NCI-H446 (cell line): ENCODE measurements at regions not wholly inside any gene's neighbourhood (a gene's known extent, or its start where the extent isn't known, plus 50 kb on each side); places are given as distances from the start of the nearest gene placed in this dataset.
A peak's percentile ranks its signal among the peaks of the same experiment; 100 is the strongest.

ENCODE experiments used
- DNase-seq, 2 experiments: peaks; one replicate each; lab custom pipeline; 2025; lab: John Stamatoyannopoulos, UW

DNA sequence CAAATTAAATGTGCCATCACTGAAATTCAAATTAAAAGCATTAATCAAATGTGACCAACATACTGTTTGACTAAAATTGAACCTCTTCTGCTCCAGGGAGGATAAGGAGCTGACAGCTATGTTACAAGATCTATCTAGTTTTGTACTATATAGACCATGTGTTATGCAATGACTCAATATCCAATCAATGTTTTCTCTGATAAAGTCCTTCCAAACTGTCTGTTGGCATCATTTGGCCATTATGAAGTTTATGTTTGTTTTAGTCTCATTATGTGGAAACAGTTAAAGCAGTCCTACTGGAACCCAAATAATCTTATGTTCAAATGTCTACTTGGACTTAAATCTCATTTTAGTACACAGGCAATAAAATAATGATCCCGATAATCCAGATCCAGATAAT lies 267.0 kb upstream of the THBS1 start:
- DNase-seq: no peak

- peak; percentile 16 to 50 for DNase-seq
Observed at GRCh38 chr15:39315206-39315850, 265.6 kb upstream of the THBS1 start.

GRCh38 chr15:39317225-39317624 lies 263.7 kb upstream of the THBS1 start:
- no peak for DNase-seq

GRCh38 chr15:39318231-39318630 lies 262.6 kb upstream of the THBS1 start:
- no peak for DNase-seq

- DNase-seq: no peak
Observed at GRCh38 chr15:39320355-39320754, 260.5 kb upstream of the THBS1 start.

- DNase-seq: no peak
Observed at GRCh38 chr15:39320886-39321285, 260.0 kb upstream of the THBS1 start.

DNA sequence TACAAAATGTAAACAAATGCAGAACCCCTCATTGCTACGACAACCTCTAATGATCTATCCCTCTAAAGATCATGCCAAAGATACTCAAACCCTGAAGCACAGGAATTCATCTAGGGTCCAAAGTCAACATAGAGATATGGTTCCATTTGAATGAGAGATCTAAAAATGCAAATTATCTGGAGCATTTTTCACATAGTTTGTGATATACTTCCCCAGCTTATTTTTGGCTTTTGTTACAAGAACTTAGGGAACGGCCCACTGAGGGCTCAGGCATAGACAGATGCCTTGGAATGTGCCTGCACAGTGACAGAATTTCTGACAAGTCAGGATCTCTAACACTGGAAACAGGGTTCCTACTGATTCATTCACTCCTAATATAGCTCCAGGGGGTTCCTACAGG lies 258.9 kb upstream of the THBS1 start:
- DNase-seq: no peak

- no peak for DNase-seq
Observed at GRCh38 chr15:39323157-39323556, 257.7 kb upstream of the THBS1 start.

GRCh38 chr15:39323706-39324105 lies 257.2 kb upstream of the THBS1 start:
- DNase-seq: no peak

DNA sequence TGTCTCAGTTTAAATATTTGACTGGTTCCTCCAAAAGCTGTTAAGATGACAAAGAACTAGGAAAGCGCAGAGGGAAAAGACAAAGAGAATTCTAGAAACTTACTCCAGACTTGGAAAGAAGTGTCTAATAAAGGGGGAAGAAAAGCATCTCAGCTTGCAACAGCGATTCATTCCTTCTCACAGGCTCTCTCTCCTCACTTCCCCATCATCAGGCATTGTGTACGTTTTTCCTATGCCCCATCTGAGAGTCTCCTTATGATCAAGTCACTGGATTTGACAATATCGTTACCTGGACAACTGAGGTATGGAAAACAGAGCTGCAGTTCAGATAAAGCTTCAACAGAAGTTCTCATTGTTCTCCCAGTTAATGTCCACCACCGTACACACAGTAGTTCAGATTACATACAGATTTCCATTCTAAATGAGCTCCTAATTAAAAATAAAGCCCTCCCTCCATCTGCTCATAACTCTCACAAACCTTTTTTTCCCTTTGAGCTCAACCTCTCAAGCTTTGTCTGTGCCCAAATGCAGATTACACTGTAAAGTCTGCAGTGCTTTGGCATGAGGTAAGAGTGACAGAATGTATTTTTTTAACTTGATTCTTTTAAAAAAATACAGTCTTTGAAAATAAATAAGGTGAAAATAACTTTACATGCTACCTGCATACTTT lies 254.4 kb upstream of the THBS1 start:
- no peak for DNase-seq

DNA sequence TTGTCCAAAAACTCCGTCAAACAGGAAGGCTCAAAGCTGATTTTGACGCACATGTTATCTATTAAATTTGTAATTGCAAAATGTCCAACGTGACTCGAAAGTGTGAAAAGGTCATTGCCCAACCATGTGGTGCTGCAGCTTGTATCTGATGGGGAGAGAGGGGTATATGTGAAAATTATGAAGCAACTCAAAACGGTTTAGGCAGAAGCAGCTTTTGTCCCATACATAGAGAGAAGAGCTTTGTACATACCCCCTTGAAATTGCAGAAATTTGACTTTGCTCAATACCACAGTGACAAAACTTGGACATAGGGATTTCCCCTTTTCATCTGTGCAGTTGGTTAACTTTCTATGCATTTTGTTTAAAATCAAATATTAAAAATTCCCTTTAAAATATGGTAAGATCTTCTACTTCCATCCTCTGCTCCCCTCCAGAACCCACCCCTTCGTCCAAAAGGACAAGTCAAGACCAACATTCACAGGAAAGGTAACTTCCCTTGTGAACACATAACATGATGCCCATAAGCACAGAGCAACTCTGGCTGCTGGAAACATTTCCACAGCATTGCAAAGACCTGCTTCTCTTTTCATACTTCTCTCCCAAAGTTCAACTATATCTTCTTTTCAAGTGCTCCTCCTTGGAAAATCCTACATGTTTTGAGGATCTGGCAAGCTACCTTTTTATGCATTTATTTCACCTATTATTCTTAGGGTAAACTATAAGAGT lies 253.7 kb upstream of the THBS1 start:
- DNase-seq: no peak

DNA sequence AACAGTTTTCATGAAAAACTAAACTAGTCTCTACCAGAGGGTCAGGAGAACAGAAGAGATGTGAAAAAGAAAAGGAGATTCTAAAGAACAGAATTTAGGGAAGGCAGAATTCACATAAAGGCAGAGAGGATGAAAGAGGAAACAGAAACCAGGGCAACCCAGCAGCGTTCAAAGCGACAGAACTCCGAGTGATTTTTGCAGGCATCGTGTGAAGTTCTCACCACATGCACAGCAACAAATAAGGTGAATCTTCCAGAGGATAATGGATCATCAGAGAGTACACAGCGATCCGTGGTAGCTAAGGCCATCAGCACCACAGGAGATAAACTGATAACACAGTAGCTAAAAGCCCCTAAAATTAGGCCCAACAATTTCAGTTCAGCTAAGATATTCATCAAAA lies 250.8 kb upstream of the THBS1 start:
- DNase-seq: no peak

- peak; percentile 24 to 63 for DNase-seq
Observed at GRCh38 chr15:39331584-39331983, 249.3 kb upstream of the THBS1 start.

DNA sequence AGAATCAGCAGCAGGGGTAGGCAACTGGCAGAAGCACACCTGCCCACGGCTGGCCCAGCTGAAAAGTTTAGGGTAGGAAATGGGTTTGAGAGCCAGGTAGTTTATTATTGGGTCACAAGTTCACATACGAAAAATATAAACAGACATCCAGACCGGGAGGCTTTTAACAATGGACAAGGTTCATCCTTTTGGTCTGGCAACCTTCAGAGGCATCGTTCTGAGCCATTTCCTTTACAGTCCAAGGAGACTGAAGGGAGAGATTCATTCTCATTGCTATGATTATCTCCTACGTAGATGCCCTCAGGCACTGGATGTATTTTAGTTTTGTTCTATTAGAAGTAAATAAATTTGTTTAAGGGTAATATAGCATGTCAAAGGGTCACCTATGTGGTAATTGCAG lies 248.0 kb upstream of the THBS1 start:
- no peak for DNase-seq

- DNase-seq: no peak
Observed at GRCh38 chr15:39333393-39333792, 247.5 kb upstream of the THBS1 start.

DNA sequence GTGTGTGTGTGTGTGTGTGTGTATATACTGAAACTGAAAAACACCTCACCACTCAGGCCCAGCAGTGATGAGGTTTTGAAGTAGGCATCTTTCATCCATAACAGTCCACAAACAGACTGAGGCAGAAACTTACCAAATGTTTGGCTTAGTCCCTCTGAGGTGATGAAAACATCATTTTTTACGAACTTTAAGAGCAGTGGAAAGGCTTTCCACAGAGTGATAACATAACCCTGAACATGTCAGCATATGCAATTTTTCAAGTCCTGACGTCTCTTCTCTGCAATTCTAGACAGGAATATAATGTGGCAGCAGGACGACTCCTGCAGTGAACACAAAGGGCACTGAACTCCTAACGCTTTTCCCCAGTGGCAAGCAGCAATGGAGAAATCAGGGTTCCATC lies 247.0 kb upstream of the THBS1 start:
- no peak for DNase-seq

GRCh38 chr15:39336926-39337325 lies 244.0 kb upstream of the THBS1 start:
- DNase-seq: no peak

- DNase-seq: no peak
Observed at GRCh38 chr15:39338251-39338650, 242.6 kb upstream of the THBS1 start.

- no peak for DNase-seq
Observed at GRCh38 chr15:39340903-39341645, 239.8 kb upstream of the THBS1 start.

GRCh38 chr15:39344662-39345141 lies 236.2 kb upstream of the THBS1 start:
- DNase-seq: peak; percentile 15 to 78

- no peak for DNase-seq
Observed at GRCh38 chr15:39345176-39345575, 235.7 kb upstream of the THBS1 start.

DNA sequence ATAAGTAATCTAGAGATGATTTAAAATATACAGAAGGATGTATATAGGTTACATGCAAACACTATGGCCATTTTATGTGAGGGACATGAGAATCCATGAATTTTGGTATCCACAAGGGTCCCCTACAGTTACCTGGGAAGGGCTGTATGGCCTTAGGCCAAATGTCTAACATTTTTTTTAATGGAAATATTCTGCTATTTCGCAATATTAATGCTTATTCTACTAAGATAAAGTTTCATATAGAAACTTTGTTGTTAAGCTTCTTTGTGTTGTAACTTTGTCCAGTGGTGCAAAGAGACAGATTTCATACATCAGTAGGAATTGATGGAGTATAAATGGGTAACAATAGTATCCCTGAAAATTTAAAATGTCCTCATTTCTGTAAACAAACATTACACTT lies 233.4 kb upstream of the THBS1 start:
- DNase-seq: no peak
